Lower lobe of right lung (tissue), 2 donors: ENCODE measurements at regions not wholly inside any gene's neighbourhood (a gene's known extent, or its start where the extent isn't known, plus 50 kb on each side); places are given as distances from the start of the nearest gene placed in this dataset.

Experiments
- ATAC-seq, 2 donors: fragments of 200-7000 bp; cut with Tn5 transposase; one replicate each; pipeline ENCODE4 v1.9.1; 2020 to 2022; ENCODE audit warnings: mild to moderate bottlenecking in 2 of 2, moderate library complexity in 2 of 2
- DNase-seq: peaks from one replicate; pipeline ENCODE4 v3.0.0-alpha.2; 2020
- H3K27ac ChIP-seq: fragments of 200-600 bp; one replicate; pipeline ENCODE4 v1.8.0; 2022
- H3K27me3 ChIP-seq: fragments of 200-600 bp; one replicate; pipeline ENCODE4 v1.8.0; 2022; ENCODE audit warnings: low read depth
- H3K36me3 ChIP-seq: fragments of 200-600 bp; one replicate; pipeline ENCODE4 v1.8.0; 2022; ENCODE audit warnings: mild to moderate bottlenecking
- H3K4me1 ChIP-seq: fragments of 200-600 bp; one replicate; pipeline ENCODE4 v1.8.0; 2022
- H3K4me3 ChIP-seq: fragments of 200-600 bp; one replicate; pipeline ENCODE4 v1.8.0; 2022; ENCODE audit warnings: mild to moderate bottlenecking
- H3K9me3 ChIP-seq: fragments of 200-600 bp; one replicate; pipeline ENCODE4 v1.8.0; 2022
- CTCF ChIP-seq: fragments of 200-600 bp; IDR thresholded peaks from one replicate; pipeline ENCODE4 v1.8.0; 2022; ENCODE audit warnings: antibody characterized with exemption, mild to moderate bottlenecking
- intact Hi-C: fragments of 100-400 bp; cut with DNase I; formaldehyde crosslinking; loops from one replicate; pipeline ENCODE4 v1.11.0; 2022
- donor health status: DM: no; HTN: yes; CAD: no; lungs with severe emphysema.

GRCh38 chr11:28417601-28418323 lies 309.6 kb downstream of the METTL15 start:
- intact Hi-C loops, result no loop called here
- no peaks in the 10 kb centered on the region for H3K9me3 ChIP-seq
- H3K4me3 ChIP-seq, result no peak overlapping the region
- TF ChIP-seq CTCF, result no peak
- H3K36me3 ChIP-seq, result no peaks in the 10 kb centered on the region
- no peaks in the 10 kb centered on the region for H3K27me3 ChIP-seq
- ATAC-seq, result no peak
- DNase-seq, result no peak
- H3K27ac ChIP-seq, result no peak overlapping the region
- no peaks in the 10 kb centered on the region for H3K4me1 ChIP-seq

GRCh38 chr11:28412029-28412428 lies 303.8 kb downstream of the METTL15 start:
- no peaks in the 10 kb centered on the region for H3K36me3 ChIP-seq
- no peak overlapping the region for H3K27ac ChIP-seq
- no peaks in the 10 kb centered on the region for H3K9me3 ChIP-seq
- ATAC-seq (no peak), DNase-seq (no peak)
- no peak overlapping the region for H3K4me3 ChIP-seq
- no peaks in the 10 kb centered on the region for H3K4me1 ChIP-seq
- no peaks in the 10 kb centered on the region for H3K27me3 ChIP-seq
- TF ChIP-seq CTCF, result no peak
- intact Hi-C loops, result no loop called here

GRCh38 chr11:28401446-28401845 lies 293.3 kb downstream of the METTL15 start:
- no peak overlapping the region for H3K27ac ChIP-seq
- no peak for TF ChIP-seq CTCF
- intact Hi-C loops, result no loop called here
- DNase-seq, result no peak
- H3K9me3 ChIP-seq, result no peaks in the 10 kb centered on the region
- no peak for ATAC-seq
- no peaks in the 10 kb centered on the region for H3K36me3 ChIP-seq
- no peaks in the 10 kb centered on the region for H3K4me1 ChIP-seq
- no peaks in the 10 kb centered on the region for H3K27me3 ChIP-seq
- H3K4me3 ChIP-seq, result no peak overlapping the region

GRCh38 chr11:28400331-28401100 lies 292.3 kb downstream of the METTL15 start:
- Histone ChIP-seq H3K27ac (no peak overlapping the region), H3K4me1 (no peaks in the 10 kb centered on the region), H3K4me3 (no peak overlapping the region), H3K36me3 (no peaks in the 10 kb centered on the region), H3K9me3 (no peaks in the 10 kb centered on the region), H3K27me3 (no peaks in the 10 kb centered on the region)
- no peak for TF ChIP-seq CTCF
- intact Hi-C loops, result no loop called here
- DNase-seq, result no peak
- no peak for ATAC-seq

- ATAC-seq (no peak), DNase-seq (no peak)
- no peak for TF ChIP-seq CTCF
- Histone ChIP-seq H3K9me3 (peaks cover 3% of the 10 kb centered on the region), H3K4me1 (no peaks in the 10 kb centered on the region), H3K27ac (no peak overlapping the region), H3K36me3 (no peaks in the 10 kb centered on the region), H3K27me3 (no peaks in the 10 kb centered on the region), H3K4me3 (no peak overlapping the region)
- intact Hi-C loops, result no loop called here
These were observed 285.2 kb downstream of the METTL15 start for GRCh38 chr11:28393348-28393747.
